GM21526 (cell line): ENCODE measurements at regions not wholly inside any gene's neighbourhood (a gene's known extent, or its start where the extent isn't known, plus 50 kb on each side); places are given as distances from the start of the nearest gene placed in this dataset.

Experiments
- ATAC-seq: cut with Tn5 transposase; IDR thresholded peaks from one replicate; pipeline ENCODE4 v1.9.1; 2021; ENCODE audit warnings: moderate library complexity; ENCODE audit not compliant: unreplicated experiment, low FRiP score

- no peak for ATAC-seq
Observed at GRCh38 chr20:40925829-40926510, 102.7 kb upstream of the TOP1 start.

GRCh38 chr20:40926928-40927327 lies 101.7 kb upstream of the TOP1 start:
- no peak for ATAC-seq

GRCh38 chr20:40930561-40930960 lies 98.1 kb upstream of the TOP1 start:
- no peak for ATAC-seq

DNA sequence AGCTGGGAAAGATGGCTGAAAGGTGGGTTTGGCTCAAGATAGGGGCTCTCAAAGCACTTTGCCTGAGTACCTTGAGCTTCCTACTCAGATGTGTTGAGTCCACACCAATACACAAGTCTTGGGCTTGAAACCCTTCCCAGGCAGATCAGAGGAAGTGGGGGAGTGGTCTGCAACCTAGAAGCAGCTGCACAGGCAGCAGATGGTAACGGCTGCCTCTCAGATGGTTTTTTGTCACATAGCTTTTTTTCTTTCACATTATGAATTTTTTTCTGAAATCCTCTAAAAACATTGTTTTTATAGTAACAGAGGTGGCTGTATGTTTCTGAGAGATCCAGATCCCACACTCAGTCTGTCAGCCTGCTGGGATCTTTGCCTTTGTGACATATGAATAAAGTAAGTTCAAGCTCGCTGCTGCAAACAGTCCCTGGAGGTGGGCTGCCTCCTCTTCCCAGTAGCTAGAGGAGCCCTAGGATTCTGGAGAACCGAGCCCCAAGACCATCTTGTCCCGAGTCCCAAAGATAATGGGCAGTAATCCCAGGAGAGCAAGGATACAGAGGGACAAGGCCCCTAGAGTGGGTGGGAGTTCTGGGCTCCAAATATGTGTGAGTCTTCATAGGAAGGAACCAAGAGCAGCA lies 97.1 kb upstream of the TOP1 start:
- ATAC-seq: no peak

DNA sequence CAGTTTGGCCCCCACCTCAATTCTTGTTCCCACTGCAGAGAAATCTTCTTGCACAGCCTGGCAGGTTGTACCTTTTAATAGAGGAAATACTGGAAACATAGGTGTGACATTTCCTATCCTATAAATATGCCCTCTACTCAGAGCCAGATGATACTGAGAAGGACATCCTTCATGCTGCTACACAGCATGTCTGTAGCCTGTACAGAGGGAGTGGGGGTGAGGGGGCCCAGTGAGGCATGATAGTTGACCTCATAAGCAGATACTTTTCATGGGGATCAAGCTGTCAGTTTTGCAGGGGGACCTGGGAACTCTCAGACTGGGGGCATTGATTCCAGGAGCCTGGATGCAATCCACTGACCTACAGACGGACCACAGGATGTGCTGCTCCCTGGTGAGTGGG lies 96.2 kb upstream of the TOP1 start:
- ATAC-seq: no peak

- ATAC-seq: no peak
Observed at GRCh38 chr20:40933758-40934157, 94.9 kb upstream of the TOP1 start.

DNA sequence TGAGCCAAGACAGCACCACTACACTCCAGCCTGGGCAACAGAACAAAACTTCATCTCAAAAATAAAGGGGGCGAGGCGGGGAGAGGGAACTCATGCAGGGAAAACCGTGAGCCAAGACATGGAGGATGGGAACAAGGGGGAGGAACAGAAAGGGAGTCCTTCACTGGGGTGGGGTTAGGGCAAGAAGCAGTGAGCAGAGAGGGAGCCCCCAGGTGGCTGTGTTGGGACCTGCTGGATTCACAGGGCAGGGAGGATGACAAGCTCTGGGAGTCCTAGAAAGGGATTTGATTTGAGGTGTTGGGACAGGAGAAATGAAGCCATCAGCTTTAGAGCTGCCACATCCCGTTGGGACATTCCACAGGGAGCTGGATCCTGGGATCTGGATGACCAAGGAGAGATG lies 90.6 kb upstream of the TOP1 start:
- ATAC-seq: no peak

DNA sequence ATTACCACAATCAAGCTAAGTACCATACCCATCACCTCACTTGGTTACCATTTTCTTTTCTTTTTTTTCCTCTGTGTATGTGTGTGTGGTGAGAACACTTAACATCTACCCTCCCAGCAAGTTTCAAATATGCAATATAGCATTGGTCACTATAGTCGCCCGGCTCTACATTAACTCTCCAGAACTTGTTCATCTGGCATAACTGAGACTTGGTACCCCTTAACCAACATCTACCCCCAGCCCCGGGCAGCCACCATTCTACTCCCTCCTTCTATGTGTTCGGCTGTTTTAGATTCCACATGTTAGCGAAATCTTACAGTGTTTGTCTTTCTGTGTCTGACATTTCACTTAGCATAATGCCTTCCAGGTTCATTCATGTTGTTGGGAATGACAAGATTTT lies 89.0 kb upstream of the TOP1 start:
- no peak for ATAC-seq

DNA sequence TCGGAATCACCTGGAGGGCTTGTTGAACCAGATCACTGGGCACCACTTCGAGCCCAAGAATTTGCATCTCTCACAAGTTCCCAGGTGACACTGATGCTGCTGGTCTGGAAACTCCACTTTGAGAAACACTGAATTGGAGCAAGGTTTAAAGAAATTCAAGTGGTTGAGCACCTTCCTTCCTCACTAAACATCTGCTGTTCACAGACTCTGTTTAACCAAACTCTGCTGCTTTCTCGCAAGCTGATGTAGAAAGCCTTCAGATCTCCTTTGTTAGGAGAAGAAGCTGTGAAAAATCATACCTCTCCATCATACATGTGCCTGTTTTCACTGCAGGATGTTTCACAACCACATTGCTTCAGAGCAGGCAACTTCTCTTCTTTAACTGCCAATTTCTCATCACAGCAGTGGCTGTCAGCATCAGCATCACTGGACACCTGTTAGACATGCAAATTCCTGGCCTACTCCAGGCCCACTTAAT lies 87.5 kb upstream of the TOP1 start:
- ATAC-seq: no peak

GRCh38 chr20:40942006-40942405 lies 86.6 kb upstream of the TOP1 start:
- no peak for ATAC-seq

GRCh38 chr20:40942775-40943174 lies 85.8 kb upstream of the TOP1 start:
- ATAC-seq: no peak

- no peak for ATAC-seq
Observed at GRCh38 chr20:40943591-40943990, 85.0 kb upstream of the TOP1 start.

DNA sequence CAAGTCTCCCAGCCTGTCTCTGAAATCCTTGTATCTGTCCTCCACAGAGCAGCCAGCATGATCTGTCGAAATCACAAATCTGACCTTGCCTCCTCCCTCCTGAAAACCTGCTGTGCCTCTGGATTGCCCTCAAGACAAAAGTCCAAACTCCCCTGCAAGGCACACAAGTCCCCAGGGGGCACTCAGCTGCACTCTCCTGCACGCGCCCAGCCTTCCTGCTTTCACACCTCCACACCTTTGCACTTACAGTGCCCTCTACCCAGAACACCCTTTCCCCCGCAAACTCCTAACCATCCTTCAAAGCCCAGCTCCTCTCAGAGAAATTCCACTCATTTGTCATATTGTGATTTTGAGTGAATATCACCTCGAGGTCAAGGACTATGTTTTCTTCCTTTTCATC lies 83.4 kb upstream of the TOP1 start:
- ATAC-seq: no peak

DNA sequence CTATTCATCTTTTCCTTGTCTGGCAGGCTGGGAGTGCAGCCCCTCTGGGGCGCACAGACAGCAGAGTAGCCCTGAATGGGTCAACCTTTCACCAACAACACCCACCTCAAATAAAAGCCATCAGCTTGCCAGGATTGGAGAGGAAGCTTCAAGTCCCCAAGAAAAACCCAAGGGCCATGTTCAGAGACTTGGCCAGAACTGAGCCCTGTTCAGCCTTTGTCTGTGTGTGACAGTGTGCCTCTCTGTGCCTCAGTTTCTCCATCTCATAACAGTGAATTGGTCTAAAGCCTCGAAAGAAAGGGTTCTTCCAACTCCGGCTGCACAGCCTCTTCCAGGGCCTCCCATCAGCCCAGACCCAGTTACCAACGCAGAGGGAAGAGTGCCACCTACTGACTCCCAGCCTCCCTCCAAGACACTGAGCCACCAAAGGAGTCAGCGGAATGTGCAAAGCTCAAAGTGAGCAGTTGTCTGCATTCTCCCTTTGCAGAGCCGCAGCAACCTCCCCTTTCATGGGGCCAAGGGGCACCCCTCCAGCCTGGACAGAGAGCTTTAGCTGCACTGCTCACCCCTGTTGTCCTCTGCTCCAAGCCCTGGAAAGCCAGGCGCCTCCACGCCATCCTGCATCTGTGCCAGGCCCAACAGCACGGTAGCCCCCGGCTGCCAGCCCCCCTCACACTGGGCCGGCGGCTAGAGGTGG lies 82.7 kb upstream of the TOP1 start:
- ATAC-seq: no peak

DNA sequence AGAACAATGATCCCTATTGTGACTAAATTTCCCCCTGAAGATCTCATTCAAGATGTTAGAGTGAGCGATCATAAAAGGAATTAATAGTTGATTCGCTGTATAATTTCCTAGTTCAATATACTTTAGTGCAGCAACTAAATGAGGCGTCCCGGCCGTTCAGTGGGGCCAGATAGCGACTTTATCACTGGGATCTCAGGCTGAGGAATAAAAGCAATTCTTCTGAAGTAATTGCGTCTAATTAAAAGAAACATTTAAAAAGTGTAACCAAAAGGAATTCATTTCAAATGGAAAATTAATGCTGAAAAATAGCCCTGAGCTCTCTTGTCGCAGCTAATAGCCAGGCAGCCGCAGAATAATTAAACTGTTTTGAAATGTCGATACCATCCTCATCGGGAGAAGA lies 82.2 kb upstream of the TOP1 start:
- ATAC-seq: no peak

DNA sequence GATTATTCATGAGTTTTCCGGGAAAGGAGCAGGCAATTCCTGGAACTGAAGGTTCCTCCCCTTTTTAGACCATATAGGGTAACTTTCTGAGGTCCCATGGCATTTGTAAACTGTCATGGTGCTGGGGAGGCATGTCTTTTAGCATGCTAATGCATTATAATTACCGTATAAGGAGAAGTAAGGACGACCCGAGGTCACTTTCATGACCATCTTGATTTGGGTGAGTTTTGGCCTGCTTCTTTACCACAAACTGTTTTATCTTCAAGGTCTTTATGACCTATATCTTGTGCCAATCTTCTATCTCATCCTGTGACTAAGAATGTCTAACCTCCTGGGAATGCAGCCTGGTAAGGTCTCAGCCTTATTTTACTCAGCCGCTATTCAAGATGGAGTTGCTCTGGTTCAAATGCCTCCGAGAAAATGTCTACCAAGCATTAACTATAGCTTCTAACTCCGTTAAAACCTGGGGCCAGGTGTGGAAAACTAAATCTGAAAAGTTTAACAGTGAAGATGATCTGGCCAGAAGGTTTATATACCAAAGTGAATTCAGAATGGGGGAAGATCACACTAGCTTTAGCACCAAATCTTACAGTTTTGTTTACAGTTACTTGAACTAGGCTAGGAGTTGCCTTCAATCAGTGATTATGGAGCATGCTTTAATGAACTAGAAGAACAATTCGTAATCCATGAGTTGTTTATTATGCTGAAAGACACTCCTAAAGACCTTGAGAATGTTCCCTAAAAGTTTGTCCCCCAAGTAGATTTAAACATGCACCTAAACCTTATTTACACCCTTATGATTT lies 80.0 kb upstream of the TOP1 start:
- no peak for ATAC-seq

DNA sequence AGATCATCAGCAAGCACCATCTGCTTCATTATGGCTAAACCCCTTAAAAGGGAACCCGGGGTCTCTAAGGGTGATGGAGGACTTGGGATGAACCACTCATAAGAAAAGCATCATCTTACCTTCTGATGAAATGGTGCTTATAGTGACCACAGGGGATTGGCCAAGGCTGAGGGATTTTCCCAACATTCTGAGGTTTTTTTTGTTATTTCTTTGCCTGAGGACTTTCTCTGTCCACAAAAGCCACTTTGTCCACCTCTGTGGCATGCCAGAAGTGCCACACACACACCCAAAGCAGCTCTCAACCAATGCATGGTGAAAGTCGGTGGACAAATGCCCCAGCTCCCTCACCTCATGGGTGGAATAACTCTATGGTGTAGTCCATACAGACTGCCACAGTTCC lies 79.3 kb upstream of the TOP1 start:
- ATAC-seq: no peak

- no peak for ATAC-seq
Observed at GRCh38 chr20:40952136-40952535, 76.5 kb upstream of the TOP1 start.

DNA sequence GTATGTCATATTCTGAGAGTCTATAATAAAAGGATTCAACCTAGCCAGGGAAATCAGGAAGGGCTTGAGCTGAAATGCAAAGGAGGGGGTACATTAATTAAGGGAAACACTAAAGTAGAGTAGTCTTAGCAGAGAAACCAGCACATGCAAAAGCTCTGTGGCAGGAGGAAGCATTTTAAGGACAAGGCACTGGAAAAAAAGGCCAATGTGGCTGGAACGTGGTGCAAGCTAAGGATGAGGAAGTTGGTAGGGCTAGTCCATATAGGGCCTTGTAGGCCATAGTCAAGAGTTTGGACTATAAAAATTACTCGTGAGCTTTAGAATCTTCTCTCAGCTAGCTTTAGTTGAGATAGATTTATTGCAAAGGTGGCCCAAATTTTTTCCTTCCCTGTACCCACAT lies 75.2 kb upstream of the TOP1 start:
- ATAC-seq: no peak

DNA sequence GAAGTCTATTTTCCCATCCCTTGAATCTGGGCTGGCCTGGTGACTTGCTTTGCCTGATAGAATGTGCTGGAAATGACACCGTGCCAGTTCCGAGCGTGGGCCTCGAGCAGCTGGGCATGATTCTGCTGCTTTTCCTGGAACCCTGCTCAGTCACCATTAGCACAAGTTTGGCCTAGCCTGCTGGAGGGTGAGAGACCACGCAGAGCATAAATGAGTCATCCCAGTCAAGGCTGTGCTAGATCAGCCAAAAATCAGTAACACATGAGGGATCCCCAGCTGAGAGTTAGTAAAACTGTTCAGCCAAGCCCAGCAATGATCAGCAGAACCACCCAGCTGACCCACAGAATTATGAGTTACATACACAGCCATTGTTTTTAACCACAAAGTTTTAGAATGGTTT lies 74.8 kb upstream of the TOP1 start:
- no peak for ATAC-seq

GRCh38 chr20:40954521-40955165 lies 74.0 kb upstream of the TOP1 start:
- no peak for ATAC-seq
